ENCODE measurements at regions not wholly inside any gene's neighbourhood (a gene's known extent, or its start where the extent isn't known, plus 50 kb on each side); places are given as distances from the start of the nearest gene placed in this dataset.

DNA sequence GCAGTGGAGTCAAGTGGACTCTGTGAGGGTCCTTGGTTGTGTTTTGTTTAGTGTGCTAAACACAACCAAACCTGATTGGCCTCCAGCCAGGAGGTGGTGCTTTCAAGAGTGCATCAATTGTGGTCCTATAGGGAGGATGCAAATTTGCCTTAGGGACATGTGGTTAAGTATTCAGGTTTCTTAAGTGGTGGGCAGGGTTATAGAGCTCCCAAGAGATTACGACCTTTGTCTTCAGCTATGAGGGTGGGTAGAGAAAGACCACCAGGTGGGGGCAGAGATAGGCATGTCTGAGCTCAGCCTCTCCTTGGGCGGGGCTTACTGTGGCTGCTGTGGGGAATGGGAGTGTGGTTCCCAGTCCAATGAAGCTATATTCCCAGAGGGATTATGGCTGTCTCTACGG lies 186.6 kb downstream of the SQOR start:
- TF ChIP-seq, protein P1, sequence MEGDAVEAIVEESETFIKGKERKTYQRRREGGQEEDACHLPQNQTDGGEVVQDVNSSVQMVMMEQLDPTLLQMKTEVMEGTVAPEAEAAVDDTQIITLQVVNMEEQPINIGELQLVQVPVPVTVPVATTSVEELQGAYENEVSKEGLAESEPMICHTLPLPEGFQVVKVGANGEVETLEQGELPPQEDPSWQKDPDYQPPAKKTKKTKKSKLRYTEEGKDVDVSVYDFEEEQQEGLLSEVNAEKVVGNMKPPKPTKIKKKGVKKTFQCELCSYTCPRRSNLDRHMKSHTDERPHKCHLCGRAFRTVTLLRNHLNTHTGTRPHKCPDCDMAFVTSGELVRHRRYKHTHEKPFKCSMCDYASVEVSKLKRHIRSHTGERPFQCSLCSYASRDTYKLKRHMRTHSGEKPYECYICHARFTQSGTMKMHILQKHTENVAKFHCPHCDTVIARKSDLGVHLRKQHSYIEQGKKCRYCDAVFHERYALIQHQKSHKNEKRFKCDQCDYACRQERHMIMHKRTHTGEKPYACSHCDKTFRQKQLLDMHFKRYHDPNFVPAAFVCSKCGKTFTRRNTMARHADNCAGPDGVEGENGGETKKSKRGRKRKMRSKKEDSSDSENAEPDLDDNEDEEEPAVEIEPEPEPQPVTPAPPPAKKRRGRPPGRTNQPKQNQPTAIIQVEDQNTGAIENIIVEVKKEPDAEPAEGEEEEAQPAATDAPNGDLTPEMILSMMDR (IDR thresholded peaks at IDR 0.05) = no peak
- TF ChIP-seq POLR2A (IDR thresholded peaks at IDR 0.05) = no peak

All from adrenal gland (tissue), 5 donors.